Stimulated activated CD4-positive, alpha-beta T cell treated with anti-CD3 and anti-CD28 coated beads, Interleukin-2, amount 100 ng/mL, for 24 hours (primary cell): ENCODE measurements at regions not wholly inside any gene's neighbourhood (a gene's known extent, or its start where the extent isn't known, plus 50 kb on each side); places are given as distances from the start of the nearest gene placed in this dataset.

Experiments used
- DNase-seq, 2 donors: peaks; one replicate each; pipeline ENCODE4 v3.0.0-alpha.2; 2020

DNA sequence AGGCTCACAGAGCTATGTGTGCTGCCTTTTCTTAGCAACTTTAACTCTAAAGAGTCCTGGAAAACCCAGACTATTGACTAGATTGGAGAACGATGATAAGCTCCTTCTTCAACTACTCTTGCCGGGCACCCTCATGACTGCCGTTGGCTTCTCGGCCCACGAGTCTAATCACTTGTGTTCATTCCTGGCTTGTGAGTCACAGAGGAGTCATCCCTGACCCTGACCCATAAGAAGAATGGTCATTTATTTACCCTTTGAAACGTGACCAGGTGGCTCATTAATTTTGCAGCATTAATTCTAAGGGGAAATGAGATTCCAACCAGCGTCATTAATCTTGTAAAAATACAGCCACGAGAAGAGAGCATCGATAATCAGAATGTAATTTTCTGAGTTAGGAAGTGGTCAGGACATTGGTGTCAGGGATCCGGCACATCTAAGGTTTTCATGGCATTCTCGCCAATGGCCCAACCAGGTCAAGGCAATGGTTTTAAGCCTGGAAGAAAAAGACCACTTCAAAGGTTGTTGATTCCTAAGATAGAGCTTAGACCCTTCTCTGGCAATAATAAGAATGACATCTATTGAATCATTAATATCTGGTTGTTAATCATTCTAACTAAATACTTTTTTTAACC is 183.6 kb upstream of the RUNX1 start:
- no peak for DNase-seq

DNA sequence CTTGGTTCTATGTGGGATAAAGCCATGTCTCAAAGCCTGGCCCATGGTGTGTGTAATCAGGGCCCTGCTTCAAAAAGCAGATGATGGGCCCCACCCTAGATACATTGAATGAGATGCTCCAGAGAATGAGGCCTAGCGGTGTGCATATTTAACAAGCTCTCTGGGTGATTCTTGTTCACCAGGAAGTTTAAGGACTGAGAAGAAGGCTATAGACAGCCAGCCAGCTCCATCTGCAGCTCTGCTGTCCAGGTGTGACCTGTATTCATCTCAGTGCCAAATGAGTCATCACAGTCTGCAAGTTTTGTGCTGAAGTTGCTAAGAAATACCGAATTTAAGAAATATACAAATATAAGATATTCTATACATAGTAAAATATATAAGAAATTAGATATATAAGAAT is 182.0 kb upstream of the RUNX1 start:
- no peak for DNase-seq

DNA sequence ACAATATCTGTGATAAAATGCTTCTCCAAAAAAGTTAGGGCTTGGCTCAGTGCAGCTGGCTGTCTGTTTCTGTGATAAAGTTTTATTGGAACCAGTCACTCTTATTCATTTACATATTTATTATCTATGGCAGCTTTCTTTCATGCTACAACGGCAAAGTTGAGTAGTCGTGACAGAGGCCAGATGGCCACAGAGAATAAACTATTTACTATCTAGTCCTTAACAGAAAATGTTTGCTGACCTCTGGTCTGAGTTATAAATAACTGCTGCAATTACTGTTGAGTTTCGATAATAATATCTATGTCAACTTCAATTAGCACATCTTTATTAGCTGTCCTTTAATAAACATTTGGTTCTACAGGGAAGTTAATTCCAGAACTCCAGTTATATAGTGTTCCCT is 180.2 kb upstream of the RUNX1 start:
- no peak for DNase-seq

GRCh38 chr21:35227786-35228185 is 178.7 kb upstream of the RUNX1 start:
- DNase-seq: no peak

DNA sequence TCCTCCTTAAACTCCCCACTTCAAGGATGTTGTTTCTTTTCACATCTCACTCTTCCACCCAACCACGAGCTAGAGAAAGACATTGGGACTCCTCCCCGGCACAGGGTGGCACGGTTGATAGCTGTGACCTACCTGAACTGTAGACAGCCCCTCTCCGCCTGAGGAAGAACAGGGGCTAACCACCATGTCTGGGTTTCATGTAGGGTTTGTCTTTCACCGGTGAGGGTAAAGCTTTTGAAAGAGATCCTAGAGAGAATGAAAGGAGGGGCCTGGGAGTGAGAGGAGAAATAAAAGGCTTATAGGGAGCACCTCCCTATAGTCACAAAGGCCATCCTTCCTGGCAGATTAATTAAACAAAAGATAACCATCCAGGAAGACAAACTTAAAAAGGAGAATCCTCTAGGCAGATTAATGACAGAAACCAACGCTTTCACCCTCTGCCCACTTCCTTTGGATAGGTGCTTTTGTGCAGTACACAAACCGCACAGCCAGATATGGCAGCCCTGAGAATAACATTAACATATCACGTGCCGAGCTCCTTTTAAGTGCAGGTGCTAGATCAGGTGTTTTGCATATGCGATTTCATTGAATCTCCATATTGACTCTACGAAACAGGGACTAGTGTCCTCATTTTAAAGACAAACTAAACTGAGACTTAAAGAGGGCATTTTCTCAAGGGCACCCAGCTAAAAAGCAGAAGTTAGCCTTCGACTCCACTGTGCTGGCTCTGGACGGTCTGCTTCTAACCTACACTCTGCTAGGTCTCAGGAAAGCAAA is 178.1 kb upstream of the RUNX1 start:
- DNase-seq: peak; percentile 34 to 45

DNA sequence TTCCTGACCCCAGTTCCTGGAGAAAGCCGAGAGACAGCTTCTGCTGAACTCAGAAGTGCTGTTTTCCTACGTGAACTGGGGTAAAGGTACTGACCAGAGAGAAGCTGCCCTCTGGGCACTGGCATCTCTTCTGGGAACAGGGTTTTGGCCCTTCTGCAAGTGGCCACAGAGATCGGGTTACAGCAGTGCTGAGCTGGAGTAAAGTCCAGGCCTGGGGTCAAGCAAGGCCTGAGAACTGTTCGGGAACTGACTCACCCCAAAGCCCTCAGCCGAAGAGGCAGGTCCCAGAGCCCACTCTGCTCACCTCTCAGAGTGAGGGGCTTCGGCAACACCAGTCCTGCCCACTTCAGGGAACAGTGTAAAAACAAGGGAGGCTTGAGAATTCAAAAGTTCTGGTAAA is 177.2 kb upstream of the RUNX1 start:
- no peak for DNase-seq

- DNase-seq: no peak
These were observed 176.5 kb upstream of the RUNX1 start for GRCh38 chr21:35225573-35225972.

DNA sequence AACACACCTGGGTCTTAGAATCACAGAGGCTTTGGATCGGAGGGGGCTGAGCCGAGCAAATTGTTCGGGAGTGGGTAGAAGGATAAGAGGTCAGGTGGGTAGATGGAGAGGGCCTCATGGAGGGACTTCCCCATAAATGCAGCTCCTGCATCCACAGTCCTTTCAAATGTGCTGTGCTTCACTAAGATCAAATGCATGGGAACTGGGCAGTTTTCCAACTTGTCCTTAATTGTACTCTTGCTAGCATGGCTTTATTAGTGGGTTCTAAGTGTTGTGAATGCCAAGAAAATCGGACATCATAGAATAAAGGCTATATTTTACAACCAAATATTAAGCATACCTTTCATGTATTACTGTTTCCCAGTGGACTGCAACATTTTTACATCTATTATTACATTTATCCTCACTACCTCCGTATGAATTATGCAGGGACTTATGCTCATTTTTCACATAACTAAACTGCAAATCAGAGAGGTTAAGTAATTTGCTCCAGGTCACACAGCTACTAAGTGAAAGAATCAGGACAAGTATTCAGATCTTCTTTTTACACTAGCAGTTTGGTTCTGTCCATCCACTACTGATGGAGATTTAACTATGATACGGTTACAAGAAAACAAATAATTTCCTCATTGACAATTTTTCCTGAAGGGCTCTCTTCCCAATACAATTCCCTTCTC is 174.5 kb upstream of the RUNX1 start:
- no peak for DNase-seq

- peak; percentile 26 to 33 for DNase-seq
These were observed 173.4 kb upstream of the RUNX1 start for GRCh38 chr21:35222541-35222941.

DNA sequence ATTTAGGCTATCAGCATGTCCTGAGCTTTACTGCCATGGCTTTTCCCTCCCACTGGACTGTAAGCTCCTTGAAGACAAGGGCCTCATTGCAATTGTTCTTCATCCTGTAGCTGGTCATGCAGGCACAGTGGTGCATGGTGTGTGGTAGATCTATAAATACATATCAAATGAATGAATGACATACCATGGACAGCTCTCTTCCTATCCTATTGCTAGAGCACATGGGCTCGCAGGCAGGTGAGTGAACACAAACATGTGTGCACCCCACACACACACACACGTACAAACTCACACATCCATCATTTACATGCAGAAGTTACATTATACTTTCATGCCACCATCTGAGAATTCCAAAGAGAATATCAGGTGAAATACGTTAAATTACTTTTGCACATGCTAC is 172.9 kb upstream of the RUNX1 start:
- no peak for DNase-seq

- DNase-seq: no peak
These were observed 171.2 kb upstream of the RUNX1 start for GRCh38 chr21:35220301-35220700.

- DNase-seq: no peak
These were observed 170.6 kb upstream of the RUNX1 start for GRCh38 chr21:35219719-35220118.

GRCh38 chr21:35219291-35219690 is 170.2 kb upstream of the RUNX1 start:
- no peak for DNase-seq

DNA sequence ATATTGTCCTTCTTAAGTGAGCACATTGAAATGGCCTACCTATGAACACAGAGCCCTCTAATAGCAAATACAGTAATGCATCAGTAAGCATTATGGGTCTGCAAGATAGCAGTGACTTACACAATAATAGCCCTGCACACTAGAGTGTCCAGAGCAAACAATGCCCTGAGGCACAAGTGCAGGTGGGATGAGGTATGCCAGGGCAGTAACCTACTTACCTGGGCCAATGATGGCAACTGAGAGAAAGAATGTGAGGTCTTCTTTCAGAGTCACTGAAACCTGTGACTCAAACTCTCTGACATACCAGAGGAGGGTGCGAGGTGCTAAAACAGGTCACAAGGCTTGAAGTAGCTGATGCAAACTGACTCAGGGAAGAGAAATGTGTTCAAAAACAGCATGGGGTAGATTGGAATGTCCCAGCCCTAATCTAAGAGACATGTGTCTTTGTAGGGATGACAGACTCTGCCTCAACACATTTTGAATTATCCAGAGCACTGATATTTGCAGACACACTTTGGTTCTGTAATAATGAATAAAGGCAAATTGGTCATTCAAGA is 168.5 kb upstream of the RUNX1 start:
- peak in 1 of 2 donors; percentile 20 for DNase-seq

DNA sequence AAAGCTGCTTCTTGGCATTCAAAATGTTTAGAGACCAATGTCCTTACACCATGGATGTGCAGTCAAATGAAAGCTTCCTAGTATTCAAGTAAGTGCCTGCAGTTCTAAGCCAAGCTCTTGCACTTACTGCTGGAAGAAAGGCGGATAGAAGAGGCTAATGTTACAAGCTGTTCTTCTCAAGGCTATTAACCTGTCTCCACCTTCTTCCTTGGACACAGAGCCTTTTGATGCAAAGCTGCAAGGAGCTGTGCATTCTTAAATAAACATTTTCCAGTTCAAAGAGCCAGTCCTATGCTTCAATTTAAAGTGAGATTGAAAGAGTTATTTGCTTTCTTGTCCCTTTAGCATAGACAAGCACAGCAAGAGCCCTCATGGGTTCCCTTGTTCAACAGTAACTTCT is 167.9 kb upstream of the RUNX1 start:
- DNase-seq: no peak

- DNase-seq: no peak
These were observed 166.8 kb upstream of the RUNX1 start for GRCh38 chr21:35215870-35216269.

GRCh38 chr21:35212393-35213127 is 163.5 kb upstream of the RUNX1 start:
- no peak for DNase-seq

GRCh38 chr21:35211782-35212181 is 162.7 kb upstream of the RUNX1 start:
- DNase-seq: no peak

GRCh38 chr21:35210093-35210492 is 161.0 kb upstream of the RUNX1 start:
- DNase-seq: no peak

DNA sequence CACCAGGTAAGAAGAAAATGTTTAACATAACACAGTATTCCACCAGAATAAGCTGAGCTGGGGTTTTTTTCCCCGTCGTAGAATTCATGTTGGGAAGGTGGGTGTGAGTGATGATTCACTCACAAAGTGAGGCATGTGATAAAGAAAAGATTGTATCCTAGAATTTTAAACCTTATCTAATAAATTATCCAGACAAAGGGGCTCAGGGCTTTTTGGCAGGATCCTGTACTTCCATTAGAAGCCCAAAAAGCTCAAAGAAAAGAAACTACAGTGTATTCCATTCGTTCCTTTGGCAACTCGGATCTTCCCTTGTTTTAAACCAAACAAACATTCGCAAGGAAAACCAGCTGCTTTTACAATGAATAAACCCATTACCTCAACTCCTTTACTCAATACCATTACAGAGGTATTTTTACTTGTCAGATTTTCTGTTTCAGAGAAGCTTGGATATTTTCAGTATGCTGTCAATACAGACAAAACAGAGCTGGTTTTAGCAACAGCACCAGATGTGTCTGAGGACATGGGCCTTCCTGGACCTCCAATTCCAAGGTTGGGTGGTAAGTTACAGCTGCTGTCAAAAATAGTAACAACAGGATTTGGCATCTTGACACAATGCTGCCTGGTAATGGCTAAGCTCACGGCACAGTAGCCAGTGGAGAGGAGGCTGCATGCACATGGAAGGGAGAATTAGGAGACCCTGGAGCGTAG is 159.9 kb upstream of the RUNX1 start:
- DNase-seq: no peak

GRCh38 chr21:35208104-35208503 is 159.0 kb upstream of the RUNX1 start:
- no peak for DNase-seq

GRCh38 chr21:35207322-35207721 is 158.2 kb upstream of the RUNX1 start:
- no peak for DNase-seq
